NOMO-1 treated with dmso at 0.1 percent for 144 hours (cell line): ENCODE measurements at regions not wholly inside any gene's neighbourhood (a gene's known extent, or its start where the extent isn't known, plus 50 kb on each side); places are given as distances from the start of the nearest gene placed in this dataset.
A peak's percentile ranks its signal among the peaks of the same experiment; 100 is the strongest.

ENCODE experiments used
- DNase-seq: peaks from one replicate; lab custom pipeline; 2025; ENCODE audit not compliant: unreplicated experiment; lab: John Stamatoyannopoulos, UW

DNA sequence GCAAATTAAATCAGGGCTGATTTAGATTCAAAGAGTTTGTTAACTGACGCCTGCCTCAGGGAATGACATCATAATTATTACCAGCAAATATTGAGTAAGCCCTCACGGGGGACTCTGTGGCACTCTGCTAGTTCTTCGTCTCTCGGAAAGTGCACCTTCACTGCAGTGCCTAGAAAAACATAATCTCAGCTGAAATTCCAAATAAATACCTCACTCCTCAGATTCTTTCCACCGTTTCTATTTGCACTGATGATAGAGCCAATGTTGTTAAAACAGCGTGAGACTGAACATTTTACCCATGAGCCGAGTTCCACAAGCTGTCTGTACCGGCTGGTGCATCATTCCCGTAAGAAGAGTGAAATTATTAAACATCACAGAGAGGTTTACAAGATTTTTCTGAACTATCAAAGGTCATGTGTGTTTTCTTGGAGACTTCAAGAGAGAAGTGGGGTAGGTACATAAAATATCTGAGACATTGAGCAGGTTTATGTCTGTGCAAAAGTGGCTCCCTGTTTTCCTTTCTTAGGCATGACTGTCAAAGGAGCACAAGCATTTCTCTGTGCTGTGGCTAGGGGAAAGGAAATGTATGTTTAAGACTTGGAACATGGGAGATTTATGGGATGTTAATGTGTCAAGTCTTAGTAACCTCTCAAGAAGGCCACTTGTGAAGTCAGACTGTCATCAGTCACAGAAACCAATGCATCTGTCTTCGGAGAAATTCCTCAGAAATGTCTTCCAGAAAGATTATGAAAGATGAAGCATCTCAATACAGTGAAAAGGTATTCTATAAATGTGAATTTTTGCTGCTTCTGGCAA lies 119.6 kb downstream of the CBLL2 start:
- no peak for DNase-seq

DNA sequence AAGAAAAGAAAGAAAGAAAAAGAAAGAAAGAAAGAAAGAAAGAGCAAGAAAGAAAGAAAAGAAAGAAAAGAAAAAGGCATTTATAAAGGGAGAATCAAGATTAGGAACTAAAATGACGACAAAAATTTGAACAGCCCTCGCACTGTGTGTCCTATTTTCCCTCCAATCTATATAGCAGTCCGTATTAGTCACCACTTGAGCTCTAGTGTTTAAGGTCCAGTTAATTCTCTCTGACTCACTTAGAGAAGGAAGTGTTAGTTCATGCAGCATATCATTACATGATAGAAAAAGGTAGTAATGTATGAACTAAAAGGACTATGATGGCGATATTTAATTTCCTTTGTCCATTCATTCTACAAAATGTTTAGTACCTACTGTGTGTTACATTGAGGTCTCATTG lies 122.7 kb downstream of the CBLL2 start:
- no peak for DNase-seq

DNA sequence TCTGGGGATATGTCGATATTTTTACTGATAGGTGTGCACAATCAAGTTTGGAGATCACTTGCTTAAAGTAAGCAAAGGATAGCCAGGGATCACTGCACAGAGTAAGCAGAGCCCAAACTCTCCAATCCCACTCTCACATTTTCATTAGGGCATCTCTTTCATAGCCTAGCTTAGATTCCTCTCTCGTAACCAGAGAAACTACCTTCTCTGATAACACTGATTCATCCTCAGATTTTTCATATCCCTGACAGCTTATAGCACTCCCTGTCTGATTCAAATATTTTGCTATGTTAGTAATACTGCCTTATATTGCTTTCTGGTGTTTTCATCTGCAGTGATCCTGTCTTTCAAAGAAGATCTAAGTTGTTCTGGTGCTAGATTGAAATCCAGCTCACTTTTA lies 123.7 kb downstream of the CBLL2 start:
- no peak for DNase-seq

DNA sequence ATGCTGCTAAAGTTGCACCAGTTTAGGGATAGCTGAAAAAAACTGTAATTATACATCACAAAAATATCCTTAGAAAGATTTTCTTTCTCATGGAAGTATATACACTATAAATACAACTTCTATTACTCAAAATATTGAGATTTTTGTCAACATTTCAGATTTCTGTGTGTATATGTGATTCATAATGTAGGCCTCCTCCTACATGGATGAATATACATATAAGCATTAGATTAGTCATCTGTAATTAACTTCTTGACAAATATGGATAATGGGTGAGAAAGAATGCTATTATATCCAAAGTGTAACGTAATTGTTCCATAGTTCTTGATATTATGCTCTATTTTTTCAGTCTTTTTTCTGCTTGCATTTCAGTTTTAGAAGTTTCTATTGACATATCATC lies 124.9 kb downstream of the CBLL2 start:
- no peak for DNase-seq

DNA sequence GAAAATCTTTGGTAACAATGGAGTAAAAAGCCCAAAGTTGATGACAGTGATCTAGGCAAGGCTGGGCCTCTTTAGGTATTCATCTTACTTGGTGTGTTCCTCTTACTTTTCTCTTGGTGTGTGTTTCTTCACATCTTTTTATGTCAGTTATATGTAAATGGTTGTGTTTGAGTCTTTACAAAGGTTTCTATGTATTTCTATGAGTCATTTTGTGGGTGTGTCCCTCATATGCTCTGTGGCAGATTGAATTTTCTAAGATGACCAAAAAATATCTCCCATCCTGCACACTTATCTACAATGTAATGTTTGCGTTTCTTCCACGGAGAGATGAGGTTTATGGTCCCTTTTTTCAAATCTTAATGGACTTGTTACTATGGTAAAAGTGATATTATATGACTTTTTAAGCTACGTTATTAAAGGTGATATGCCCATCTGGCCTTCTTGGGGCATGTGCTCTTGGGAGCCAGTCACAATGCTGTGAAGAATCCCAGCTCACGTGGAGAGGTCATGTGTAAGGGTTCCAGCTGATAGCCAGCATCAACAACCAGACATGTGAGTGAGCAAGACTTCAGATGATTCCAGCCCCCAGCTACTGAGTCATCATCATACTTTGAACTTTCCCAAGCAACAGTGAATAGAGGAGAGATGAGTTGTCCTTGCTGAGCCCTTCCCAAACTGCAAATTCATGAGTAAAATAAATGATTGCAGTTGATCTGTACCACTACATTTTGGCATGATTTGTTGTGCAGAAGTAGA lies 126.9 kb downstream of the CBLL2 start:
- DNase-seq, result no peak

DNA sequence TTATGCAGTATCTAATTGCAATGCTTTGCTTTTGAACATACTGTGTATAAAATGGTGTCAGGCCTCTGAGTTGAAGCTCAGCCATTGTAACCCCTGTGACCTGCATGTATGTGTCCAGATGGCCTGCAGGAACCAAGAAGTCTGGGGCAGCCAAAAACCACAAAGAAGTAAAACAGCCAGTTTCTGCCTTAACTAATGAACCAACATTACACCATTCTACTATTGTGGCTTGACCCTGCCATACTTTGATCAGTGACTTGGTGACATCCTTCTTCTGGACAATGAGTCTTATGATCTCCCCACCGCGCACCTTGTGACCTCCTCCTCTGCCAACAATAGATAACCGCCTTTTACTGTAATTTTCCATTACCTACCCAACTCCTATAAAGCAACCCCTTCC lies 131.6 kb downstream of the CBLL2 start:
- DNase-seq, result no peak

DNA sequence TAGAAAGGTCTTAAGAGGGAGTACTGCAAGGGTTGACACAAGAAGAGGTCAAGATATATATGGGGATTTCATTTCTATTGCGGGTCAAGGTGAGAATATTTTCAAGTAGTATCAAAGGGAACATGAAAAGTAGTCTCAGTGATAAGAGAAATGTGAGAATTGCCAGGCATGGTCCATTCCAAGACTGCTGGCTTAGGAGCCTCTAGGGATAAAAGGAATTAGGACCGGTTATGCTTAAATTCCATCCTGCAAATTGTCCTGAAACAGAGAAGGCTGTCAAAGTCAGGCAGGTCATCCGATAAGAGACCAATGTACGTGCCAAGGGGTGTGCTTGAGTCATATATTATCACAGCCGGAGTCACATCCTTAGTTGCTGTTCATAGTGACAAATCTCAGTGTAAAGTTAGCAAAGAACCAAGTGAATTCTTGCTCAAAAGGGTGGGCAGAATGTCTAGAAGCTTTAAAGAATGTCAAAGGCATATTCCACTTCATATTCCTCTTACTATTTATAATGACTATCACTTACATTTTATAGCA lies 133.6 kb downstream of the CBLL2 start:
- DNase-seq, result no peak

DNA sequence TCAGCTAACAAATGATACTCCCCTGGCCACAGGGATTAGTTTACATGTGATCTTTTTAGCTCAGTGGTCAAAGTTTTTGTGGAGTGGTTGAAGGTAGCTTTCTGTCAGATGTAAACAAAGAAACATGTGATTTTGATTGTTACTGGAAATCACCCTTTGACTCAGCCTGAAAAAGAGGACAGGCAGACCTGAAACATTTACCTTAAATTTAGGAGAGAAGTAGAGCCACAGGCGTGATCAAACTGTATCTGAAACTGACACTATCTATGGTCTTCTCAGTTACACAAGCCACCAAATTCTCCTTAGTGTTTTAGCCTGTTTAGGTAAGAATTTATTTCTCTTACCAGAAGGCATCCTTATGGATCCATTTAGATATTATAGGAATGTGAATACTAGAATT lies 136.7 kb downstream of the CBLL2 start:
- no peak for DNase-seq

DNA sequence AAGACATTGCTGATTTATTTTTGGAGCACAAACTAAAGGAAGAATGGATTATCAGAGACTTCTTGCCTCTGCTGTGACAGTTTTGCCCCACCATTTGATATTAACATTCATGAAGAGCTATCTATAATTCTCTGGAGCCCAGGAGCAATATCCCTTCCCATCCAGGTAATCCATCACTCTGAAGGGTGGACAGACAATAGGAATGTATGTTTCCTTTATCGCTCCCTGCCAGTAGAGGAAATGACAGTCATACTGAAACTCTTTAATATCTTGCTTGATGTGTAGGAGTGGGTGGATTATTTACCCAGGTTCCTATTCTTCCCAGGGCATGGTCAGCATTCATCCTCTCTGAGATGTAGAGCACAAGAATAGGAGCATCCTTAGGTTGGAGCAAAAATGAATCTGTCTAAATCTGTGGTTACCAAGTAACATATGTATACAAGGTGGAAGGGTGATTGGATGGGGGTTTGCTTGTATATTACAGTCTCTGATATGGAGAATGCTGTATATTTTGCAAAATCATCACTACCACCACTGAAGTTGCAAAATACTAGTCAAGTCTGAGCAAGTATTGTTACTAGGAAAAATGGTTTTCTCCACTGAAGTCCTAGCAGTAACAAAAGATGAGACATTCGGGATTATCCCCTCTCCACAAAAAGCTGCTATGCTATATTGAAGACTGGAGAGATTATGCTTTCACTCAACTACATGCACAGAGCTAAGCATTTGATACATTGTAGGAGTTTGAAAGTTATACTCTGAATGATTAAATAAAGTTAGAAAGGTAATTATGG lies 151.6 kb downstream of the CBLL2 start:
- no peak for DNase-seq

DNA sequence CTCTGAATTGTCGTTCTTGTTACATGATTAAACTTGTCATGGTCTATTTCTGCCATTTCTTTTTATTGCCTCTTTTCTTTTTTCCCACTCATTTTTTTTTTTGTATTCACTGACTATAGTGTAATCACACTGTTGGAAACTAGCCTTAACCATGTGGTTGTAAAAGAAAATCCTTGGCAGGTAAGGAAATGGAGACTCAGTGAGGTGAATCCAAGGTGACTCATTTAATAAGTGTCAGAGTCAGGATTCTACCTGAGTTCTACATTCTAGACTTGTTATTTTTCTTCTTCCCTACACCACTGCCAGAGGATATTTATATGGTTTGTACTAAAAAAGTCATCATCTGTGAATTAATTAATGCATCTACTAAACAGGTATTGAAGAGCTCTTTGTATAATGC lies 152.2 kb downstream of the CBLL2 start:
- no peak for DNase-seq

DNA sequence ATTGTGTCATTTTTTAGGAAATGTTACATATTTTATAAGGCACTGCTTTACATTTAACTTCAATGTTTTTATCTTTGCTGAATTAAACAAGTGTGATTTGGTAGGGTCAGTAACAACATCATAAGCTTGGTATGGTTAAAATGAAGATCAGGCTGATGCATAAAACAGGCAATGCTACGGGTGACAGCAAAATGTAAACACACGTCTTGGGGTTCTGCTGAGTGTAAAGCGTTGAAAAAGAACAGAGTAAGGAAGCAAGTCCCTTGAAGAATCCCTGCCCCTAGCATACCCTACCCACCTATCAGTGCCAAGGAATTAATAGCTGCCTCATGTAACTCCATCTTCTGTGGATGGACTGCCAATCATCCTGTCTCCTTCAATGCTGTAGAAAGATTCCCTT lies 157.0 kb downstream of the CBLL2 start:
- no peak for DNase-seq

DNA sequence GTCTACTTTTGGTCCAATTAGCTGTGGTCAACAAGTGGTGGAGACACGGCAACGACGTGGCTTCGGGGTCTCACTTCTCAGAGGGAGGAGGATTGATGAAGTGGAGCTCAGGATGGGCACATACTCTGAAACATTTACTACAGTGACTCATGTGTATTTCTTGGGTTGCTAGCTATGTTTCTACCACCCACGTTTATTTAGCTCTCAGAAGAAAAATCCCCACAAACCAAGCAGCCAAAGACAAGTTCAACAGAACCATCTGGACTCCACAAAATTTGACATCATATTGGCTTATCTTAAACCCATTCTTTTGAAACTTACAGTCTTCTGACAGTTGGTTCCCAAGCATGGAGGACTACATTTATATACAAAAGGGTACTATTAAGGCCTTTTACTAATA lies 158.0 kb downstream of the CBLL2 start:
- DNase-seq, result no peak

DNA sequence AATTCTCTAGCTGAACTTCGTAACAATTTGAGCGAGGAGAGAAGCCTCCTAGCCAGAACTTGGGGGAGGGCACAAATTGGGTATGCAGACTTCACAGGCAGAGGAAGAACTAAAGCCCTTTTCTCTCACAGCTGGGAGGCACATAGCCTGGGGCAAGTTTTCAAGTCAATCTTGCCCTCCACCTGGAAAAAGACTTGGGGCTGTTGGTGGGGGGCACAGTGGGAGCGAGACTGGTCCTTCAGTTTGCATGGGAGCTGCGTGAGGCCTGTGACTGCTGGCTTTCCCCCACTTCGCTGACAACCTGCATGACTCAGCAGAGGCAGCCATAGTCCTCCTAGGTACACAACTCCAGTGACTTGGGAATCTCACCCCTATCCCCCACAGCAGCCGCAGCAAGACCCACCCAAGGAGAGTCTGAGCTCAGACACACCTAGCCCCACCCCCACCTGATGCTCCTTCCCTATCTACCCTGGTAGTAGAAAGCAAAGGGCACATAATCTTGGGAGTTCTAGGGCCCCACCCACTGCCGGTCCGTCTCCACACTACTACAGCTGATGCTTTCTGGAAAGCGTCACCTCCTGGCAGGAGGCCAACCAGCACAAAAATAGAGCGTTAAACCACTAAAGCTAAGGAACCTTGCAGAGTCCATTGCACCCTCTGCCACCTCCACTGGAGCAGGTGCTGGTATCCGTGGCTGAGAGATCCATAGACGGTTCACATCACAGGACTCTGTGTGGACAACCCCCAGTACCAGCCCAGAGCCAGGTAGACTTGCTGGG lies 160.8 kb downstream of the CBLL2 start:
- DNase-seq, result no peak

DNA sequence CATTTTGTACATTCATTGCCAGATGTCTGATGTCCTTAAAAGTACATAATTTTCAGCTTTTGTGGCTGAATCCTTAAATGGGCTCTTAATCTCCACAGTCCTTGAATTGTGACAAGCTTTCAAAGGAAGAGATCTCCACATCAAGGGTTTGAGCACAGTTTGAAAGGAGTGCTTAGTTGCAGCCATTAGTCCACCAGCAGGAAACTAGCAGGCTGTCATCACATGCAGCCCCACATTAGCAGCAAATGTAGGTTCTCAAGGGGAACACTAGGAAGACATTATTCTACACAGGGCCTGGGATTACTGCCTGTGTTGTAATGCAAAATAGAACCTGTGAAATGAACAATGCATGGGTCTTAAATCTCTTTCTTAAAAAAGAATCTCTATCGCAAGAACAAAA lies 173.2 kb downstream of the CBLL2 start:
- no peak for DNase-seq

DNA sequence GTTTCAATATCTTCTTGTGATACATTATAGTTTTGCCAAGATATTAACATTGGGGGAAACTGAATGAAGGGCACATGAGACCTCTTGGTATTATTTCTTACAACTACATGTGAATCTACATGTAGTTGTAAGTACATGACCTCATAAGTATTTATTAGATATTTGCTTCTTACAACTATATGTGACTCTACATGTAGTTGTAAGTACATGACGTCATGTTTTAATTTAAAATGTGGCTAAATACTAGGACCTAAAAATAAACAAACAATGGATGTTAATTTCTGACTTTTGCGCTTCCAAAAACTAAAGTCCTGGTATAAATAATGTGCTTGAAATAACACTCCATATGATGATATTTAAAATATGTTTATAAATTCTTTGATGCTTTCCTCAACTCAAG lies 190.2 kb downstream of the CBLL2 start:
- DNase-seq, result no peak

DNA sequence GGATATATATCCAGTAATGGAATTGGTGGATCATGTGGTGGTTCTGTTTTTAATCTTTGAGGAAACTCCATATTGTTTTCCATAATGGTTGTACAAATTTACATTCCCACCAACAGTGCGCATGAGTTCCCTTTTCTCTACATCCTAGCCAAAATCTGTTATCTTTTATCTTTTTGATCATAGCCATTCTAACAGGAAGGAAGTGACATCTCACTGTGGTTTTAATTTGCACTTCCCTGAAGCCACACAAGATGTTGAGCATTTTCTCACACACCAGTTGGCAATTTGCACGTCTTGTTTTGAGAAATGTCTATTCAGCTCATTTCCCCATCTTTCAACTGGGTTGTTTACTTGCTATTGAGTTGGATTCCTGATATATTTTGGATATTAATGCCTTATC lies 194.9 kb downstream of the CBLL2 start:
- DNase-seq, result peak; percentile 1

DNA sequence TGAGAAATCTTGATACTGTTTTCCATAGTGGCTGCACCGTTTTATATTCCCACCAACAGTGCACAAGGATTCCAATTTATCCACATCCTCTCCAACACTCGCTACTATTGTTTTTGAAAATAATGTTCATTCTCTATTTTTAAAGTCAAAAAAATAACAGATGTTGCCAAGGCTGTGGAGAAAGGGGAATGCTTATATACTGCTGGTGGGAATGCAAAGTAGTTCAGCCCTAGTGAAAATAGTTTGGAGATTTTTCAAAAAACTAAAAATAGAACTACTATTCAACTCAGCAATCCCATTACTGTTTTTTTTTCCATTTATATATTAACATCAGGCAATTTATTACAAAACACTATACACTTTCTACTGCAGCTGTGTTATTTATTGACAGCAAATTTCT lies 208.7 kb downstream of the CBLL2 start:
- no peak for DNase-seq

DNA sequence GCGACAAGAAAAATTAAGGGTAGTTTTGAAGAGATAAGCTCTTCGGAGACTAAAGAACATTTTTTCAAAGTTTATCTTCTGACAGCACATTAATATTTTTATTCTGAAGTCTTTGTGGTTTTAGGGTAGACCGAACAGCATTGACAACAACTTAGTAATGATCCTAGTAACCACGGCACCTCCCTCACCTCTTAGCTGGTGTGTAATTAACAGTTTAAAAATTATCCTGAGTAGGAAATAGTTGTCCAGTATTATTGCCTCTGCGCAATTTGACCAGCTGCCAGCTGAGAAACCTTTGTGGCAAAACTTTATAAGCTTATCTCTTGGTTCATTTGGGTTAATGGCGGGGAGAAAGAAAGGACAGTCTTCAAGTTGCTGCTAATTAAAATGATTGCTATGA lies 213.6 kb downstream of the CBLL2 start:
- DNase-seq, result no peak

DNA sequence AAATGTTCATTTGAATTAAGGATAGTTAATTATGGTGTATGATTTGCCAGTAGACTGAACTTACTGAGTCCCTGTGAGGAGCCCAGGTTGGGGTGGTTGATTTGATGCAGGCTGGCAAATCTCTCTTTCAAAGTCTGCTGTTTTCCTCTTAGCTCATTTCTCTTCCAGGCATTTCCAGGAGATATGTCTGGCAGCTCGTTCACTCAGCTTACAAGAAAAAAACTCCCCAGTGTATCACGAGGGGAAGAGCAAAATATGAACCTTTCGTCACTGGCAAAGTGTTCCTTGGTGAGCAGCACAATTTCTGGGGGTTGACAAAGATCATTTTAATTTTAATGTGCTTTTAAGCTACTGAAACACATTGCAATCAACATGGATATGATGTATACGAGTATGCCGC lies 244.2 kb downstream of the CBLL2 start:
- no peak for DNase-seq

DNA sequence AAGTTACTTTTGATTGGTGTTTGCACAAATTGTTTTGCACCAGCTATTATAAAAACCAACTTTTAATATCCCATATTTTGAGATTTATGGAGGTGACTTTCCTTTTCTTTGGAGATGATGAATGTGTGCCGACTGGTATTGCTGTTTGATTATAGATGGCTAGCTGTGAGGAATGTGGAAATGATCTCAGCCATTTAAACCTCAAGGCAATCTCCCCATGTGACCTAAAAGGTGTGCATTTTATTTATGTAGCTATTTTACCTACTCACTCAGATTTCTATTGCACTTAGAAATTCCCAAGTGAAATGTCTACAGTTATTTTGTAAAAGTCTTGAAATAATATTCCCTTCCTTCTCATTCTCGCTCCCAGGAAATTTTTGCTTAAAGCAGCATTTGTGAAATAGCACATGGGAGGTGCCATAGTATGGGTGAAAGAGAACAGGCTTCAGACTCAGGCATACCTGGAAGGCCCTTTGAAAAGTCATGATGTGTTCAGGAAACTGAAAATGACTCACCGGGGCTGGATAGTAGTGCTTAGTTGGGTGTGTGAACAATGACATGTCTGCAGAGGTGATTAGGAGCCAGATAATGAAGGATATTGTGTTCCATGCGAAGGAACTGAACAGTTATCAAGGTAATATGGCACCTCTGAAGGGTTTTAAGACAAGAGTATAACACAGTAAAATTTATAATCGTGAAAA lies 247.6 kb downstream of the CBLL2 start:
- no peak for DNase-seq
